ENCODE measurements at regions not wholly inside any gene's neighbourhood (a gene's known extent, or its start where the extent isn't known, plus 50 kb on each side); places are given as distances from the start of the nearest gene placed in this dataset.
A peak's percentile ranks its signal among the peaks of the same experiment; 100 is the strongest.

- Histone ChIP-seq H3K9me3 (ENCODE audit: control insufficient read depth, low read depth, low read length) (no peaks in the 10 kb centered on the region), H3K27me3 (ENCODE audit: control insufficient read depth, insufficient read depth, low read length) (no peaks in the 10 kb centered on the region), H3K4me1 (ENCODE audit: control insufficient read depth, insufficient read depth, low read length) (no peaks in the 10 kb centered on the region), H3K4me3 (ENCODE audit: low read length) (no peak overlapping the region), H3K27ac (ENCODE audit: low read length) (no peak overlapping the region), H3K36me3 (ENCODE audit: control insufficient read depth, insufficient read depth, low read length) (no peaks in the 10 kb centered on the region)
- DNase-seq: no peak
- no CpG with 5 or more reads among the region's 3 CpGs for WGBS (ENCODE audit: insufficient coverage, low lambda C conversion rate)
Measured at GRCh38 chr1:245031041-245031440, 123.7 kb upstream of the KIF26B start.

GRCh38 chr1:245026247-245026646 is 128.5 kb upstream of the KIF26B start:
- no peaks in the 10 kb centered on the region for H3K27me3 ChIP-seq (ENCODE audit: control insufficient read depth, insufficient read depth, low read length)
- no peaks in the 10 kb centered on the region for H3K36me3 ChIP-seq (ENCODE audit: control insufficient read depth, insufficient read depth, low read length)
- no peak overlapping the region for H3K4me3 ChIP-seq (ENCODE audit: low read length)
- H3K4me1 ChIP-seq (ENCODE audit: control insufficient read depth, insufficient read depth, low read length): no peaks in the 10 kb centered on the region
- no peaks in the 10 kb centered on the region for H3K9me3 ChIP-seq (ENCODE audit: control insufficient read depth, low read depth, low read length)
- no peak overlapping the region for H3K27ac ChIP-seq (ENCODE audit: low read length)
- DNase-seq: no peak
- WGBS (ENCODE audit: insufficient coverage, low lambda C conversion rate): 80% methylated on average over 1 of the region's 3 CpGs

GRCh38 chr1:245025525-245025924 is 129.3 kb upstream of the KIF26B start:
- Histone ChIP-seq H3K27ac (ENCODE audit: low read length) (no peak overlapping the region), H3K4me3 (ENCODE audit: low read length) (no peak overlapping the region), H3K27me3 (ENCODE audit: control insufficient read depth, insufficient read depth, low read length) (no peaks in the 10 kb centered on the region), H3K9me3 (ENCODE audit: control insufficient read depth, low read depth, low read length) (no peaks in the 10 kb centered on the region), H3K36me3 (ENCODE audit: control insufficient read depth, insufficient read depth, low read length) (no peaks in the 10 kb centered on the region), H3K4me1 (ENCODE audit: control insufficient read depth, insufficient read depth, low read length) (no peaks in the 10 kb centered on the region)
- no CpG with 5 or more reads among the region's 6 CpGs for WGBS (ENCODE audit: insufficient coverage, low lambda C conversion rate)
- no peak for DNase-seq

GRCh38 chr1:245023222-245023621 is 131.6 kb upstream of the KIF26B start:
- no peaks in the 10 kb centered on the region for H3K4me1 ChIP-seq (ENCODE audit: control insufficient read depth, insufficient read depth, low read length)
- no peak overlapping the region for H3K4me3 ChIP-seq (ENCODE audit: low read length)
- no peaks in the 10 kb centered on the region for H3K36me3 ChIP-seq (ENCODE audit: control insufficient read depth, insufficient read depth, low read length)
- no CpG with 5 or more reads among the region's 2 CpGs for WGBS (ENCODE audit: insufficient coverage, low lambda C conversion rate)
- no peak for DNase-seq
- H3K9me3 ChIP-seq (ENCODE audit: control insufficient read depth, low read depth, low read length): no peaks in the 10 kb centered on the region
- H3K27ac ChIP-seq (ENCODE audit: low read length): no peak overlapping the region
- no peaks in the 10 kb centered on the region for H3K27me3 ChIP-seq (ENCODE audit: control insufficient read depth, insufficient read depth, low read length)

- no CpG with 5 or more reads among the region's 6 CpGs for WGBS (ENCODE audit: insufficient coverage, low lambda C conversion rate)
- Histone ChIP-seq H3K27ac (ENCODE audit: low read length) (no peak overlapping the region), H3K27me3 (ENCODE audit: control insufficient read depth, insufficient read depth, low read length) (no peaks in the 10 kb centered on the region), H3K4me1 (ENCODE audit: control insufficient read depth, insufficient read depth, low read length) (no peaks in the 10 kb centered on the region), H3K9me3 (ENCODE audit: control insufficient read depth, low read depth, low read length) (no peaks in the 10 kb centered on the region), H3K4me3 (ENCODE audit: low read length) (no peak overlapping the region), H3K36me3 (ENCODE audit: control insufficient read depth, insufficient read depth, low read length) (no peaks in the 10 kb centered on the region)
- no peak for DNase-seq
Measured at GRCh38 chr1:245019910-245020486, 134.8 kb upstream of the KIF26B start.

- H3K27ac ChIP-seq (ENCODE audit: low read length): no peak overlapping the region
- no peaks in the 10 kb centered on the region for H3K4me1 ChIP-seq (ENCODE audit: control insufficient read depth, insufficient read depth, low read length)
- DNase-seq: peak; percentile 6 to 52
- no peak overlapping the region for H3K4me3 ChIP-seq (ENCODE audit: low read length)
- no peaks in the 10 kb centered on the region for H3K9me3 ChIP-seq (ENCODE audit: control insufficient read depth, low read depth, low read length)
- no peaks in the 10 kb centered on the region for H3K27me3 ChIP-seq (ENCODE audit: control insufficient read depth, insufficient read depth, low read length)
- no peaks in the 10 kb centered on the region for H3K36me3 ChIP-seq (ENCODE audit: control insufficient read depth, insufficient read depth, low read length)
- no CpG with 5 or more reads among the region's 4 CpGs for WGBS (ENCODE audit: insufficient coverage, low lambda C conversion rate)
Measured at GRCh38 chr1:245016700-245017099, 138.1 kb upstream of the KIF26B start.

GRCh38 chr1:245015031-245015430 is 139.8 kb upstream of the KIF26B start:
- H3K9me3 ChIP-seq (ENCODE audit: control insufficient read depth, low read depth, low read length): no peaks in the 10 kb centered on the region
- no CpG with 5 or more reads among the region's 3 CpGs for WGBS (ENCODE audit: insufficient coverage, low lambda C conversion rate)
- no peaks in the 10 kb centered on the region for H3K4me1 ChIP-seq (ENCODE audit: control insufficient read depth, insufficient read depth, low read length)
- no peaks in the 10 kb centered on the region for H3K36me3 ChIP-seq (ENCODE audit: control insufficient read depth, insufficient read depth, low read length)
- no peaks in the 10 kb centered on the region for H3K27me3 ChIP-seq (ENCODE audit: control insufficient read depth, insufficient read depth, low read length)
- DNase-seq: no peak
- H3K27ac ChIP-seq (ENCODE audit: low read length): no peak overlapping the region
- H3K4me3 ChIP-seq (ENCODE audit: low read length): no peak overlapping the region

- no peak for DNase-seq
- no CpG with 5 or more reads among the region's 3 CpGs for WGBS (ENCODE audit: insufficient coverage, low lambda C conversion rate)
- Histone ChIP-seq H3K4me3 (ENCODE audit: low read length) (no peak overlapping the region), H3K27ac (ENCODE audit: low read length) (no peak overlapping the region), H3K27me3 (ENCODE audit: control insufficient read depth, insufficient read depth, low read length) (no peaks in the 10 kb centered on the region), H3K4me1 (ENCODE audit: control insufficient read depth, insufficient read depth, low read length) (no peaks in the 10 kb centered on the region), H3K9me3 (ENCODE audit: control insufficient read depth, low read depth, low read length) (no peaks in the 10 kb centered on the region), H3K36me3 (ENCODE audit: control insufficient read depth, insufficient read depth, low read length) (no peaks in the 10 kb centered on the region)
Measured at GRCh38 chr1:245014247-245015029, 140.3 kb upstream of the KIF26B start.

- no CpG with 5 or more reads among the region's 8 CpGs for WGBS (ENCODE audit: insufficient coverage, low lambda C conversion rate)
- Histone ChIP-seq H3K36me3 (ENCODE audit: control insufficient read depth, insufficient read depth, low read length) (no peaks in the 10 kb centered on the region), H3K9me3 (ENCODE audit: control insufficient read depth, low read depth, low read length) (no peaks in the 10 kb centered on the region), H3K27ac (ENCODE audit: low read length) (no peak overlapping the region), H3K4me1 (ENCODE audit: control insufficient read depth, insufficient read depth, low read length) (no peaks in the 10 kb centered on the region), H3K4me3 (ENCODE audit: low read length) (no peak overlapping the region), H3K27me3 (ENCODE audit: control insufficient read depth, insufficient read depth, low read length) (no peaks in the 10 kb centered on the region)
- no peak for DNase-seq
Measured at GRCh38 chr1:245010018-245010614, 144.7 kb upstream of the KIF26B start.

- H3K36me3 ChIP-seq (ENCODE audit: control insufficient read depth, insufficient read depth, low read length): no peaks in the 10 kb centered on the region
- H3K27ac ChIP-seq (ENCODE audit: low read length): no peak overlapping the region
- no peak overlapping the region for H3K4me3 ChIP-seq (ENCODE audit: low read length)
- H3K9me3 ChIP-seq (ENCODE audit: control insufficient read depth, low read depth, low read length): no peaks in the 10 kb centered on the region
- no peaks in the 10 kb centered on the region for H3K27me3 ChIP-seq (ENCODE audit: control insufficient read depth, insufficient read depth, low read length)
- no peaks in the 10 kb centered on the region for H3K4me1 ChIP-seq (ENCODE audit: control insufficient read depth, insufficient read depth, low read length)
- no CpG with 5 or more reads among the region's 5 CpGs for WGBS (ENCODE audit: insufficient coverage, low lambda C conversion rate)
- no peak for DNase-seq
Measured at GRCh38 chr1:245008761-245009160, 144.4 kb upstream of the HNRNPU start.

Data from large intestine (tissue), 3 donors.